A549 (cell line): ENCODE measurements at regions not wholly inside any gene's neighbourhood (a gene's known extent, or its start where the extent isn't known, plus 50 kb on each side); places are given as distances from the start of the nearest gene placed in this dataset.

Experiments used
- ATAC-seq, 2 experiments: fragments of 200-7000 bp in 1 of 2; fragments of >200 bp in 1 of 2; cut with Nextera tagmentation in 1 of 2; cut with Tn5 transposase in 1 of 2; 3 replicates each; pipeline versions ENCODE4 v1.8.0 to v1.9.1; 2018 to 2020; ENCODE audit warnings: mild to moderate bottlenecking in 1 of 2, moderate library complexity in 1 of 2
- CTCF ChIA-PET: fragments of 300-600 bp; sonication (Branson Sonifier 250); formaldehyde crosslinking; extraction: SDS; loops from one replicate; lab custom pipeline; 2021; ENCODE audit warnings: antibody characterized with exemption, inconsistent platforms; lab: Yijun Ruan, JAX
- POLR2A ChIA-PET: fragments of 350-600 bp; formaldehyde crosslinking; extraction: SDS; loops from one replicate; lab custom pipeline; 2021; ENCODE audit warnings: antibody characterized with exemption, inconsistent platforms; lab: Yijun Ruan, JAX
- DNase-seq, 2 experiments: peaks; one replicate each; pipeline versions ENCODE4 v3.0.0 to v3.0.0-alpha.2; 2011 to 2016; ENCODE audit warnings: low read depth in 1 of 2, low spot score in 1 of 2
- FAIRE-seq: peaks from 2 replicates; lab custom pipeline; 2011; peaks lifted over from hg19 to GRCh38; lab: Jason Lieb, UNC
- H3K27ac ChIP-seq, 2 experiments: fragments of >200 bp; sonication (Bioruptor Twin); formaldehyde crosslinking; 3 replicates each; pipeline ENCODE4 v1.5.1; 2016 to 2017
- H3K4me1 ChIP-seq: fragments of >200 bp; sonication (Bioruptor Twin); formaldehyde crosslinking; 3 replicates; pipeline ENCODE4 v1.6.1; 2016
- H3K4me2 ChIP-seq: fragments of >200 bp; sonication (Bioruptor Twin); formaldehyde crosslinking; 3 replicates; pipeline ENCODE4 v1.6.1; 2016
- H3K4me3 ChIP-seq: fragments of >200 bp; sonication (Bioruptor Twin); formaldehyde crosslinking; 3 replicates; pipeline ENCODE4 v1.5.1; 2016
- H3K9me3 ChIP-seq: fragments of >200 bp; sonication (Bioruptor Twin); formaldehyde crosslinking; 3 replicates; pipeline ENCODE4 v1.6.1; 2016
- BHLHE40 ChIP-seq: IDR thresholded peaks from 2 replicates; pipeline ENCODE4 v1.6.1; 2012; ENCODE audit warnings: low read depth, low read length, inconsistent platforms
- CBX8 ChIP-seq: fragments of 200-600 bp; sonication (generic); IDR thresholded peaks from 2 replicates; pipeline ENCODE4 v1.6.1; 2016
- CHD2 ChIP-seq: fragments of 150-350 bp; IDR thresholded peaks from 2 replicates; pipeline ENCODE4 v1.6.1; 2014; ENCODE audit warnings: low read length; ENCODE audit not compliant: partially characterized antibody
- FOSL2 ChIP-seq, 2 experiments: fragments of 450-650 bp in 1 of 2; fragments of >200 bp in 1 of 2; sonication (Bioruptor Twin) in 1 of 2; formaldehyde crosslinking; IDR thresholded peaks; 2 replicates each; pipeline versions ENCODE4 v1.5.0 to v1.6.1; 2016 to 2020; ENCODE audit warnings: mild to moderate bottlenecking in 1 of 2, moderate library complexity in 1 of 2
- FOXS1 ChIP-seq: fragments of 250-450 bp; sonication (Bioruptor Pico); IDR thresholded peaks from 2 replicates; pipeline ENCODE4 v1.5.0; 2020; ENCODE audit warnings: mild to moderate bottlenecking, moderate library complexity
- GATA3 ChIP-seq: IDR thresholded peaks from 2 replicates; pipeline ENCODE4 v1.6.1; 2012; ENCODE audit warnings: borderline replicate concordance
- HDAC2 ChIP-seq: fragments of 200-600 bp; sonication (generic); IDR thresholded peaks from 2 replicates; pipeline ENCODE4 v1.6.1; 2016
- HEYL ChIP-seq: fragments of 250-450 bp; sonication (Bioruptor Pico); IDR thresholded peaks from 2 replicates; pipeline ENCODE4 v1.8.0; 2021; ENCODE audit warnings: mild to moderate bottlenecking, moderate library complexity
- HOXA7 ChIP-seq: fragments of 250-450 bp; sonication (Bioruptor Pico); IDR thresholded peaks from 2 replicates; pipeline ENCODE4 v1.5.0; 2020; ENCODE audit warnings: mild to moderate bottlenecking, moderate library complexity
- HOXB13 ChIP-seq: fragments of 250-450 bp; sonication (Bioruptor Pico); IDR thresholded peaks from 2 replicates; pipeline ENCODE4 v1.5.0; 2020; ENCODE audit warnings: low read depth, mild to moderate bottlenecking, moderate library complexity
- HOXB5 ChIP-seq: fragments of 250-450 bp; sonication (Bioruptor Pico); IDR thresholded peaks from 2 replicates; pipeline ENCODE4 v1.5.0; 2020; ENCODE audit warnings: mild to moderate bottlenecking, moderate library complexity
- JUN ChIP-seq, 2 experiments: fragments of >200 bp; sonication (Bioruptor Twin); formaldehyde crosslinking; IDR thresholded peaks; 2 replicates in 1 of 2; 3 replicates in 1 of 2; pipeline ENCODE4 v1.6.1; 2016 to 2017
- KDM5A ChIP-seq: fragments of 200-600 bp; sonication (generic); IDR thresholded peaks from 2 replicates; pipeline ENCODE4 v1.6.1; 2016; ENCODE audit warnings: antibody characterized with exemption, mild to moderate bottlenecking
- NR3C1 ChIP-seq: fragments of >200 bp; sonication (Bioruptor Twin); formaldehyde crosslinking; IDR thresholded peaks from 3 replicates; pipeline ENCODE4 v1.6.1; 2017
- PHF8 ChIP-seq: fragments of 200-600 bp; sonication (generic); IDR thresholded peaks from 2 replicates; pipeline ENCODE4 v1.6.1; 2016; ENCODE audit warnings: low read depth, mild to moderate bottlenecking, antibody characterized with exemption, moderate library complexity, borderline replicate concordance
- RFX5 ChIP-seq: fragments of 450-650 bp; IDR thresholded peaks from 2 replicates; pipeline ENCODE4 v1.7.1; 2014; ENCODE audit warnings: antibody characterized with exemption, mild to moderate bottlenecking, moderate library complexity
- SREBF2 ChIP-seq: fragments of 450-650 bp; IDR thresholded peaks from 2 replicates; pipeline ENCODE4 v1.6.1; 2014; ENCODE audit warnings: mild to moderate bottlenecking, moderate library complexity
- ZNF302 ChIP-seq: fragments of 250-450 bp; sonication (Bioruptor Pico); IDR thresholded peaks from 2 replicates; pipeline ENCODE4 v1.9.0; 2021; ENCODE audit warnings: inconsistent platforms, mild to moderate bottlenecking, moderate library complexity
- ZSCAN20 ChIP-seq: fragments of 250-450 bp; sonication (Bioruptor Pico); IDR thresholded peaks from 2 replicates; pipeline ENCODE4 v1.8.0; 2022; ENCODE audit warnings: mild to moderate bottlenecking, moderate library complexity
- WGBS: methylation state at CpG from one replicate; pipeline ENCODE4 v1.1.6; 2017; ENCODE audit errors: missing lambda C conversion rate; 5-methylcytosine and 5-hydroxymethylcytosine counted together
- TF ChIP-seq, protein P1 (sequence below): fragments of >200 bp; sonication (Bioruptor Twin); formaldehyde crosslinking; IDR thresholded peaks from 2 replicates; pipeline ENCODE4 v1.6.1; 2016
- TF ChIP-seq, protein P2 (sequence below): IDR thresholded peaks from 2 replicates; pipeline ENCODE4 v1.6.1; 2012
- TF ChIP-seq, protein P3 (sequence below): fragments of >200 bp; sonication (Bioruptor Twin); formaldehyde crosslinking; IDR thresholded peaks from 3 replicates; pipeline ENCODE4 v1.6.1; 2016
- TF ChIP-seq, protein P4 (sequence below): fragments of 150-350 bp; IDR thresholded peaks from 2 replicates; pipeline ENCODE4 v1.6.1; 2014; ENCODE audit warnings: low read depth, mild to moderate bottlenecking, low read length

DNA sequence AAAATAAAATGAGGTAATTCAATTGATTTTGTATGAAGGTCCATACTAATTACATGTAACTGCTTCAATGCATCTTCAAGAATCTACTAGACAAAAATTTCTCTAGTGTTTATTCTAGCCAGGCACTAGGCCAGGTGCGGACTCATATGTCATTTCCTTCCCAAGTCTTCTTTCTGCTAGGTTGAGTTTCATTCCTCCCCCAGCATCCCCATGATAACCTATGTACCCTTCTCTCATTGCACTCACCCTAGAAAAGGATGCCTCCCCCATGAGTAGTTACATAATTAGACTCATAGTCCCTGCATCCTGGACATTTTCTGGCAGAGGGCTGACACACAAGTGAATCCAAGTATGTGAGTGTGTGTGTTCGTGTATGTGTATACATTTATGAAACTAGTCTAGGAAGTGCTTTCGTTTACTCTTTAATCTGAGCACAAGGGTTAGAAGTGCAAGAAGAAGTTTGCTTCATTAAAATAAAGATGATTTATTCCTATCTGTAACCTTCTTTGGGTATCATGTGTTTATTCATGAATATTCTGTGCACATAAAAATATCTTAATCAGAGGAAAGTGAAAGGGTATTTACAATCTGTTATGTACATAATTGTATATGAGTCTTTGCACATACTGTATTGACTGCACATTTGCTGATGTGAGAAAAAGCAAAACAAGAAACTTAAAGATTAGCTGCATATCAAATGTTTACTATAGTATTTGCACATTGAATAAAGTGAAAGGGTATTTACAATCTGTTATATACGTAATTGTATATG is 585.6 kb upstream of the ZNF717 start (continued):
- no peak for TF ChIP-seq ZSCAN20 (CRISPR knock-in tag)
- no peak for TF ChIP-seq NR3C1
- TF ChIP-seq HOXB5 (CRISPR knock-in tag) = no peak
- TF ChIP-seq FOSL2 (IDR thresholded peaks at IDR 0.05) = no peak
- TF ChIP-seq FOSL2 (CRISPR knock-in tag; IDR thresholded peaks at IDR 0.05) = no peak
- TF ChIP-seq, protein P1, sequence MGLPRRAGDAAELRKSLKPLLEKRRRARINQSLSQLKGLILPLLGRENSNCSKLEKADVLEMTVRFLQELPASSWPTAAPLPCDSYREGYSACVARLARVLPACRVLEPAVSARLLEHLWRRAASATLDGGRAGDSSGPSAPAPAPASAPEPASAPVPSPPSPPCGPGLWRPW = no peak
- TF ChIP-seq, all 56 proteins: peak for 0

DNA sequence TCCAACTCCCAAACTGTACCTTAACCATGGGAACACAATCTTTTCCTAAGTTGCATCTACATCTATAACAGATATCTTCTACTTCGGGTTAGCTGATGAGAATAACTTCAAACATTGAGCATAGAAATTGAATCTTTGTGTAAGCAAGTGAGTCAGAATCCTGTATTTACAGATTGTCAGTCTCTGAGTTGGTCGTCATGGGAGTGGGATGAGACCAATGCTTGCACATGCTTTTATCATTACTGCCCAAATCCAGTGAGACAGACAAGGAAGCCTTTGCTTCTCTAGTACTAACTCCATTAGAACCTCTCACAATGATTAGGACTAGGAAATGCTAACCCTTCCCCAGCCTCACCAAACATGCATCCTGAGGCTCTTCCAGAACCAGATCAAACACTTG is 587.1 kb upstream of the ZNF717 start:
- TF ChIP-seq FOXS1 (CRISPR knock-in tag) = no peak
- no peak for TF ChIP-seq HOXA7 (CRISPR knock-in tag)
- no peak for TF ChIP-seq ZSCAN20 (CRISPR knock-in tag)
- TF ChIP-seq JUN (IDR thresholded peaks at IDR 0.05) = no peak
- TF ChIP-seq, all 56 proteins: peak for 0
- ATAC-seq (no peak), FAIRE-seq (no peak), DNase-seq (no peak)
- Histone ChIP-seq H3K4me2 (no peak overlapping the region), H3K4me3 (no peak overlapping the region), H3K4me1 (no peaks in the 10 kb centered on the region), H3K9me3 (no peaks in the 10 kb centered on the region), H3K27ac (no peak overlapping the region)
- POLR2A ChIA-PET = no interaction called here
- CTCF ChIA-PET = no interaction called here
- WGBS = 2% methylated on average over 2 of the region's 2 CpGs

DNA sequence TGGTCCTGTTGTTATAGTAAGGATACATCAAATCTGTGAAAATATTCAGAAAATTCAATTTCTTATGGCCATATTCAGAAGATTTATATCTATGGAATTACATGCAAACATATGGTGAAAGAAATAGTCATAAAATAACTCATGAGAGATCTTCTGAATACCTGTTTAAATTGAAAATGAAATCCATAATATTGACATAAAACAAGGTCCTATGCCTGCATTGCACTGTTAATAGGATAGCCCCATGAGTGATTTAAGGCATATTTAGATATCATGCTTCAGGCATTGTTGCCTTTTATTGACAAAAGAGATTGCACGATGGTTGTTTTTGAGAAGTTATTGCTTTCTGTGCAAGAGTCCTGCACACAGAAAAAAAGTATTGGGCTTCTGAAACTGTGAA is 591.7 kb upstream of the ZNF717 start:
- ChIA-PET CTCF (no interaction called here), POLR2A (no interaction called here)
- DNase-seq = no peak
- no peak for ATAC-seq
- Histone ChIP-seq H3K9me3 (no peaks in the 10 kb centered on the region), H3K4me2 (no peak overlapping the region), H3K4me1 (no peaks in the 10 kb centered on the region), H3K4me3 (no peak overlapping the region), H3K27ac (no peak overlapping the region)
- no peak for TF ChIP-seq BHLHE40
- TF ChIP-seq CHD2 = no peak
- no peak for TF ChIP-seq KDM5A
- TF ChIP-seq HOXB13 (CRISPR knock-in tag) = no peak
- TF ChIP-seq SREBF2 = no peak
- FAIRE-seq = no peak
- 18% methylated on average over 1 of the region's 1 CpG for WGBS

DNA sequence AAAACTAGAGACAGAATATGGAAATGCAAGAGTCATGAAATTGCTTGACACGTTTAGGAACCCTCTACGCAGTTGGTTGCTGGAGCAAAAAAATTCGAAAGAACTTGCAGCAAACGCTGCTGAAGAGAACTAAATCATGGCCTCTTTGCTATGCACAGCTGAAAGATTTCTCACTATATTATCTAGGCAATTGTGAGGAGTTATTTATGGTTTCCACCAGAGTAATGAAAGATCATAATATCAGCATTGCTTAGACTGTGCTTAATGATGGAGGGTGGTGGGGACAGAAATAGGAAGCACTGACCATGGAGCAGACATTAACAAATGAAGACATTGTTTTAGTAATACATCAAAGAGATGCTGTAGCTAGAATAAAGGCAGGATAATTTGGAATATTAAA is 593.4 kb upstream of the ZNF717 start:
- H3K9me3 ChIP-seq = no peaks in the 10 kb centered on the region
- no peak overlapping the region for H3K4me2 ChIP-seq
- H3K27ac ChIP-seq = no peak overlapping the region
- ATAC-seq = no peak
- TF ChIP-seq, protein P2, sequence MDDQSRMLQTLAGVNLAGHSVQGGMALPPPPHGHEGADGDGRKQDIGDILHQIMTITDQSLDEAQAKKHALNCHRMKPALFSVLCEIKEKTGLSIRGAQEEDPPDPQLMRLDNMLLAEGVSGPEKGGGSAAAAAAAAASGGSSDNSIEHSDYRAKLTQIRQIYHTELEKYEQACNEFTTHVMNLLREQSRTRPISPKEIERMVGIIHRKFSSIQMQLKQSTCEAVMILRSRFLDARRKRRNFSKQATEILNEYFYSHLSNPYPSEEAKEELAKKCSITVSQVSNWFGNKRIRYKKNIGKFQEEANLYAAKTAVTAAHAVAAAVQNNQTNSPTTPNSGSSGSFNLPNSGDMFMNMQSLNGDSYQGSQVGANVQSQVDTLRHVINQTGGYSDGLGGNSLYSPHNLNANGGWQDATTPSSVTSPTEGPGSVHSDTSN = no peak
- no peak for TF ChIP-seq PHF8
- TF ChIP-seq RFX5 = no peak
- TF ChIP-seq HDAC2 = no peak
- no peak for TF ChIP-seq GATA3
- TF ChIP-seq, protein P3, sequence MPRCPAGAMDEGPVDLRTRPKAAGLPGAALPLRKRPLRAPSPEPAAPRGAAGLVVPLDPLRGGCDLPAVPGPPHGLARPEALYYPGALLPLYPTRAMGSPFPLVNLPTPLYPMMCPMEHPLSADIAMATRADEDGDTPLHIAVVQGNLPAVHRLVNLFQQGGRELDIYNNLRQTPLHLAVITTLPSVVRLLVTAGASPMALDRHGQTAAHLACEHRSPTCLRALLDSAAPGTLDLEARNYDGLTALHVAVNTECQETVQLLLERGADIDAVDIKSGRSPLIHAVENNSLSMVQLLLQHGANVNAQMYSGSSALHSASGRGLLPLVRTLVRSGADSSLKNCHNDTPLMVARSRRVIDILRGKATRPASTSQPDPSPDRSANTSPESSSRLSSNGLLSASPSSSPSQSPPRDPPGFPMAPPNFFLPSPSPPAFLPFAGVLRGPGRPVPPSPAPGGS = no peak
- no peak for TF ChIP-seq HEYL (CRISPR knock-in tag)
- TF ChIP-seq CBX8 = no peak
- TF ChIP-seq KDM5A = no peak
- TF ChIP-seq, protein P4, sequence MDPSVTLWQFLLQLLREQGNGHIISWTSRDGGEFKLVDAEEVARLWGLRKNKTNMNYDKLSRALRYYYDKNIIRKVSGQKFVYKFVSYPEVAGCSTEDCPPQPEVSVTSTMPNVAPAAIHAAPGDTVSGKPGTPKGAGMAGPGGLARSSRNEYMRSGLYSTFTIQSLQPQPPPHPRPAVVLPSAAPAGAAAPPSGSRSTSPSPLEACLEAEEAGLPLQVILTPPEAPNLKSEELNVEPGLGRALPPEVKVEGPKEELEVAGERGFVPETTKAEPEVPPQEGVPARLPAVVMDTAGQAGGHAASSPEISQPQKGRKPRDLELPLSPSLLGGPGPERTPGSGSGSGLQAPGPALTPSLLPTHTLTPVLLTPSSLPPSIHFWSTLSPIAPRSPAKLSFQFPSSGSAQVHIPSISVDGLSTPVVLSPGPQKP = no peak
- TF ChIP-seq ZNF302 (CRISPR knock-in tag) = no peak
- no peaks in the 10 kb centered on the region for H3K4me1 ChIP-seq
- no peak for DNase-seq
- ChIA-PET CTCF (no interaction called here), POLR2A (no interaction called here)
- no peak overlapping the region for H3K4me3 ChIP-seq
- WGBS = 2% methylated on average over 4 of the region's 4 CpGs
- no peak for FAIRE-seq
